Activated CD8-positive, alpha-beta T cell treated with anti-CD3 and anti-CD28 coated beads for 36 hours (primary cell): ENCODE measurements at regions not wholly inside any gene's neighbourhood (a gene's known extent, or its start where the extent isn't known, plus 50 kb on each side); places are given as distances from the start of the nearest gene placed in this dataset.

ENCODE experiments used
- ATAC-seq: fragments of 200-7000 bp; cut with Tn5 transposase; one replicate; pipeline ENCODE4 v1.10.0; 2021; ENCODE audit warnings: mild to moderate bottlenecking, moderate library complexity
- CTCF ChIA-PET: fragments of 350-600 bp; sonication (Branson Sonifier 250); formaldehyde crosslinking; loops from one replicate; lab custom pipeline; 2021; ENCODE audit warnings: antibody characterized with exemption; lab: Charles Lee
- POLR2A ChIA-PET: fragments of 350-600 bp; sonication (Branson Sonifier 250); formaldehyde crosslinking; loops from one replicate; lab custom pipeline; 2021; ENCODE audit warnings: antibody characterized with exemption; lab: Charles Lee
- DNase-seq: peaks from one replicate; pipeline ENCODE4 v3.0.0-alpha.2; 2020
- H3K27ac Mint-ChIP-seq: one replicate; pipeline ENCODE4 v1.8.0; 2021; ENCODE audit warnings: mild to moderate bottlenecking, mixed read lengths
- H3K27me3 Mint-ChIP-seq: one replicate; pipeline ENCODE4 v1.8.0; 2021; ENCODE audit warnings: mixed read lengths
- H3K36me3 Mint-ChIP-seq: one replicate; pipeline ENCODE4 v1.8.0; 2021; ENCODE audit warnings: low read depth, mixed read lengths
- H3K4me1 Mint-ChIP-seq: one replicate; pipeline ENCODE4 v1.8.0; 2021; ENCODE audit warnings: low read depth, mixed read lengths
- H3K4me3 Mint-ChIP-seq: one replicate; pipeline ENCODE4 v1.8.0; 2021; ENCODE audit warnings: mild to moderate bottlenecking, moderate library complexity, mixed read lengths
- H3K9me3 Mint-ChIP-seq: one replicate; pipeline ENCODE4 v1.8.0; 2021; ENCODE audit warnings: mixed read lengths
- CTCF ChIP-seq: fragments of 200-600 bp; IDR thresholded peaks from one replicate; pipeline ENCODE4 v1.8.0; 2022; ENCODE audit warnings: antibody characterized with exemption, mild to moderate bottlenecking
- intact Hi-C: fragments of 100-400 bp; cut with micrococcal nuclease; formaldehyde crosslinking; loops from one replicate; pipeline ENCODE4 v1.10.0; 2022

- intact Hi-C loops: no loop called here
- H3K27ac Mint-ChIP-seq: no peak overlapping the region
- DNase-seq: no peak
- no peak for TF ChIP-seq CTCF
- ChIA-PET POLR2A (no interaction called here), CTCF (no interaction called here)
- H3K4me1 Mint-ChIP-seq: no peaks in the 10 kb centered on the region
- no peaks in the 10 kb centered on the region for H3K9me3 Mint-ChIP-seq
- no peak for ATAC-seq
- H3K27me3 Mint-ChIP-seq: no peaks in the 10 kb centered on the region
- H3K4me3 Mint-ChIP-seq: no peak overlapping the region
- no peaks in the 10 kb centered on the region for H3K36me3 Mint-ChIP-seq
These were observed 192.3 kb downstream of the DEPDC1B start for GRCh38 chr5:60507687-60508086.

DNA sequence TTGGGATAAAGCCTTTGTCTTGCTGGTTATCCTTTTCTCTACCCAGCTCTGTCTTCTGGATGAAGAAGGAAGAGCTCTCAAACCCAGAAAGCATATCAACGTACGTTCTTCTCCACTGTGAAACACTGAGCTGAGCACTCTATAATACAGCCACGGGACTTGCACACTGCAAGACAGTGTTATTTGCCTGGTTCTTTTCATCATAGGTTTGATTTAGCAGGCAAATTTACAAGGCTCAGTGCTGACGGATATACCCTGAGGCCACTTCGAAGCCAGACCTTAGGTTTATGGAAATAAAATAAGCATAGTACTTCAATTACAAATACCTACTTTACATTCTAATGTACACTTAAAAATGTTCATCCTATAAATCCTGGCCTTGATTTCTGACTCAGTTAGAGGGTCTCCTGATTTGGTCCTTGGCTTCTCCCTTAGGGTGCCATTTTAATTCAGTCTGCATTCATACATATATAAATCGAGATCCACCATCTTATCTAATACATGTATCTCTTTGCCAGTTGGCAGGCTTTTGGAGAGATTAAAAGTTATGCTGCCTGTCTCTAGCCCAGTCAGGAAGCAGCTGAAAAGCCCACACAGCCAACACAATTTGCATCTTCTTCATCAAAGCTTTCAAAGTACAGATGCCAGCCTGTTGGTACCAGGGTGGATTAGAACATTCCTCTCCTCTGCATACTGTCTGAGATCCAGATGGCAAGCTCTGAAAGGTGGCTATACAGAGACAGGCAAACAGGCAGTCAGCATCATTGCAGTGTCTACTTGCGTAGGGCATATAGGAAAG is 194.4 kb downstream of the DEPDC1B start:
- Mint-ChIP-seq H3K9me3 (no peaks in the 10 kb centered on the region), H3K4me1 (no peaks in the 10 kb centered on the region), H3K36me3 (no peaks in the 10 kb centered on the region), H3K4me3 (no peak overlapping the region), H3K27ac (no peak overlapping the region), H3K27me3 (no peaks in the 10 kb centered on the region)
- no peak for TF ChIP-seq CTCF
- CTCF ChIA-PET: no interaction called here
- ATAC-seq: no peak
- intact Hi-C loops: no loop called here
- POLR2A ChIA-PET: no interaction called here
- DNase-seq: no peak

- no peaks in the 10 kb centered on the region for H3K9me3 Mint-ChIP-seq
- no peak overlapping the region for H3K27ac Mint-ChIP-seq
- ChIA-PET CTCF (no interaction called here), POLR2A (no interaction called here)
- TF ChIP-seq CTCF: no peak
- H3K4me1 Mint-ChIP-seq: no peaks in the 10 kb centered on the region
- no peak for DNase-seq
- H3K4me3 Mint-ChIP-seq: no peak overlapping the region
- ATAC-seq: no peak
- no peaks in the 10 kb centered on the region for H3K36me3 Mint-ChIP-seq
- H3K27me3 Mint-ChIP-seq: no peaks in the 10 kb centered on the region
- intact Hi-C loops: no loop called here
These were observed 195.6 kb downstream of the DEPDC1B start for GRCh38 chr5:60504342-60504741.

DNA sequence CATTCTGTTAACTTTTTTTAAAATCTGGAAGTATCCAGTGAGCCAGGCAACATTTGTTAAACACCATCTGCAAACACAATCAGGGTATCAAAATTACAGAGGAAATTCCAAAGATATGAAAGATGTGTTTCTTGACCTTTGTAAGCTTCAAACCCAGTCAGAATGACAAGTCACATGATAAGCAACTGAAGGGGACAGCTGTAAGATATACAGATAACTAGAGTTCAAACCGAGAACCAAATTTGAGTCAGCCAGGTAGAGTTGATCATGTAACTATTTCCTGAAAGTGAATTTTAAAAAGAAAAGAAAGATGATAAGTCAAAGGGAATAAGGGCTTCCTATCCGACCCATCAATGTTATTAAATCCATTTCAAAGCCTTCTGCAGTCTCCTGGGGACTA is 196.2 kb downstream of the DEPDC1B start:
- CTCF ChIA-PET: no interaction called here
- no peaks in the 10 kb centered on the region for H3K9me3 Mint-ChIP-seq
- no peaks in the 10 kb centered on the region for H3K27me3 Mint-ChIP-seq

More for the DNA sequence above, 196.2 kb downstream of the DEPDC1B start:
- no peak for TF ChIP-seq CTCF
- no peaks in the 10 kb centered on the region for H3K36me3 Mint-ChIP-seq
- no peak overlapping the region for H3K27ac Mint-ChIP-seq
- H3K4me1 Mint-ChIP-seq: no peaks in the 10 kb centered on the region
- intact Hi-C loops: no loop called here
- POLR2A ChIA-PET: no interaction called here
- DNase-seq (no peak), ATAC-seq (no peak)
- H3K4me3 Mint-ChIP-seq: no peak overlapping the region
